ENCODE measurements at regions not wholly inside any gene's neighbourhood (a gene's known extent, or its start where the extent isn't known, plus 50 kb on each side); places are given as distances from the start of the nearest gene placed in this dataset.

- no peaks in the 10 kb centered on the region for H3K4me1 Mint-ChIP-seq
- CTCF ChIA-PET = no interaction called here
- H3K36me3 Mint-ChIP-seq = no peaks in the 10 kb centered on the region
- H3K27me3 Mint-ChIP-seq = no peaks in the 10 kb centered on the region
- peaks cover 2% of the 10 kb centered on the region for H3K9me3 Mint-ChIP-seq (ENCODE audit: low read depth)
- ATAC-seq (no peak), DNase-seq (no peak)
- H3K27ac Mint-ChIP-seq = no peak overlapping the region
- H3K4me3 Mint-ChIP-seq = no peak overlapping the region
Observed at GRCh38 chr9:108382310-108382709, 473.5 kb downstream of the ACTL7B start.

GRCh38 chr9:108377881-108378280 lies 477.9 kb downstream of the ACTL7B start:
- ATAC-seq (no peak), DNase-seq (no peak)
- H3K27me3 Mint-ChIP-seq = no peaks in the 10 kb centered on the region
- no peak overlapping the region for H3K4me3 Mint-ChIP-seq
- H3K4me1 Mint-ChIP-seq = no peaks in the 10 kb centered on the region
- no peaks in the 10 kb centered on the region for H3K36me3 Mint-ChIP-seq
- H3K27ac Mint-ChIP-seq = no peak overlapping the region
- no peaks in the 10 kb centered on the region for H3K9me3 Mint-ChIP-seq (ENCODE audit: low read depth)
- CTCF ChIA-PET = no interaction called here

- DNase-seq (no peak), ATAC-seq (no peak)
- Mint-ChIP-seq H3K27me3 (no peaks in the 10 kb centered on the region), H3K27ac (no peak overlapping the region), H3K36me3 (no peaks in the 10 kb centered on the region), H3K9me3 (ENCODE audit: low read depth) (no peaks in the 10 kb centered on the region), H3K4me1 (no peaks in the 10 kb centered on the region), H3K4me3 (no peak overlapping the region)
- CTCF ChIA-PET = no interaction called here
Observed at GRCh38 chr9:108377382-108377781, 478.4 kb downstream of the ACTL7B start.

GRCh38 chr9:108376140-108376539 lies 479.6 kb downstream of the ACTL7B start:
- no peaks in the 10 kb centered on the region for H3K36me3 Mint-ChIP-seq
- no peak for DNase-seq
- no peak overlapping the region for H3K27ac Mint-ChIP-seq
- ATAC-seq = no peak
- no peaks in the 10 kb centered on the region for H3K9me3 Mint-ChIP-seq (ENCODE audit: low read depth)
- H3K27me3 Mint-ChIP-seq = no peaks in the 10 kb centered on the region
- CTCF ChIA-PET = no interaction called here
- H3K4me1 Mint-ChIP-seq = no peaks in the 10 kb centered on the region
- H3K4me3 Mint-ChIP-seq = no peak overlapping the region

GRCh38 chr9:108374626-108375025 lies 481.2 kb downstream of the ACTL7B start:
- no peak overlapping the region for H3K4me3 Mint-ChIP-seq
- H3K36me3 Mint-ChIP-seq = no peaks in the 10 kb centered on the region
- no peaks in the 10 kb centered on the region for H3K4me1 Mint-ChIP-seq
- ATAC-seq = no peak
- no peaks in the 10 kb centered on the region for H3K27me3 Mint-ChIP-seq
- no peaks in the 10 kb centered on the region for H3K9me3 Mint-ChIP-seq (ENCODE audit: low read depth)
- H3K27ac Mint-ChIP-seq = no peak overlapping the region
- no peak for DNase-seq
- CTCF ChIA-PET = no interaction called here

GRCh38 chr9:108367188-108367587 lies 488.6 kb downstream of the ACTL7B start:
- Mint-ChIP-seq H3K9me3 (ENCODE audit: low read depth) (no peaks in the 10 kb centered on the region), H3K27ac (no peak overlapping the region), H3K4me3 (no peak overlapping the region), H3K4me1 (no peaks in the 10 kb centered on the region), H3K36me3 (no peaks in the 10 kb centered on the region), H3K27me3 (no peaks in the 10 kb centered on the region)
- CTCF ChIA-PET = no interaction called here
- no peak for DNase-seq
- no peak for ATAC-seq

- no peak for DNase-seq
- H3K27me3 Mint-ChIP-seq = no peaks in the 10 kb centered on the region
- no peak overlapping the region for H3K4me3 Mint-ChIP-seq
- ATAC-seq = no peak
- no peaks in the 10 kb centered on the region for H3K4me1 Mint-ChIP-seq
- H3K9me3 Mint-ChIP-seq (ENCODE audit: low read depth) = no peaks in the 10 kb centered on the region
- H3K27ac Mint-ChIP-seq = no peak overlapping the region
- CTCF ChIA-PET = no interaction called here
- H3K36me3 Mint-ChIP-seq = no peaks in the 10 kb centered on the region
Observed at GRCh38 chr9:108363311-108363710, 492.5 kb downstream of the ACTL7B start.

GRCh38 chr9:108360304-108360703 lies 495.5 kb downstream of the ACTL7B start:
- H3K9me3 Mint-ChIP-seq (ENCODE audit: low read depth) = no peaks in the 10 kb centered on the region
- no peaks in the 10 kb centered on the region for H3K27me3 Mint-ChIP-seq
- DNase-seq (no peak), ATAC-seq (no peak)
- no peaks in the 10 kb centered on the region for H3K36me3 Mint-ChIP-seq
- no peak overlapping the region for H3K4me3 Mint-ChIP-seq
- H3K4me1 Mint-ChIP-seq = no peaks in the 10 kb centered on the region
- CTCF ChIA-PET = no interaction called here
- no peak overlapping the region for H3K27ac Mint-ChIP-seq

GRCh38 chr9:108356806-108357205 lies 499.0 kb downstream of the ACTL7B start:
- no peaks in the 10 kb centered on the region for H3K36me3 Mint-ChIP-seq
- no peaks in the 10 kb centered on the region for H3K4me1 Mint-ChIP-seq
- H3K4me3 Mint-ChIP-seq = no peak overlapping the region
- CTCF ChIA-PET = no interaction called here
- H3K27me3 Mint-ChIP-seq = no peaks in the 10 kb centered on the region
- H3K27ac Mint-ChIP-seq = no peak overlapping the region
- H3K9me3 Mint-ChIP-seq (ENCODE audit: low read depth) = peaks cover 6% of the 10 kb centered on the region
- DNase-seq = no peak
- ATAC-seq = no peak

- Mint-ChIP-seq H3K4me3 (no peak overlapping the region), H3K4me1 (no peaks in the 10 kb centered on the region), H3K36me3 (no peaks in the 10 kb centered on the region), H3K9me3 (ENCODE audit: low read depth) (peaks cover 6% of the 10 kb centered on the region), H3K27me3 (no peaks in the 10 kb centered on the region), H3K27ac (no peak overlapping the region)
- ATAC-seq = no peak
- no peak for DNase-seq
- CTCF ChIA-PET = no interaction called here
Observed at GRCh38 chr9:108351571-108351970, 504.2 kb downstream of the ACTL7B start.

GRCh38 chr9:108347463-108348188 lies 508.2 kb downstream of the ACTL7B start:
- peaks cover 4% of the 10 kb centered on the region for H3K9me3 Mint-ChIP-seq (ENCODE audit: low read depth)
- no peak for DNase-seq
- CTCF ChIA-PET = no interaction called here
- ATAC-seq = no peak
- H3K4me3 Mint-ChIP-seq = no peak overlapping the region
- no peak overlapping the region for H3K27ac Mint-ChIP-seq
- no peaks in the 10 kb centered on the region for H3K36me3 Mint-ChIP-seq
- no peaks in the 10 kb centered on the region for H3K4me1 Mint-ChIP-seq
- no peaks in the 10 kb centered on the region for H3K27me3 Mint-ChIP-seq

- CTCF ChIA-PET = no interaction called here
Observed at GRCh38 chr9:108345826-108346225, 510.0 kb downstream of the ACTL7B start.

GRCh38 chr9:108339251-108339650 lies 516.5 kb downstream of the ACTL7B start:
- Mint-ChIP-seq H3K27ac (no peak overlapping the region), H3K4me3 (no peak overlapping the region), H3K9me3 (ENCODE audit: low read depth) (no peaks in the 10 kb centered on the region), H3K36me3 (no peaks in the 10 kb centered on the region), H3K4me1 (no peaks in the 10 kb centered on the region), H3K27me3 (no peaks in the 10 kb centered on the region)
- no peak for DNase-seq
- CTCF ChIA-PET = no interaction called here
- ATAC-seq = no peak

More at GRCh38 chr9:108345826-108346225, 510.0 kb downstream of the ACTL7B start:
- H3K4me1 Mint-ChIP-seq = no peaks in the 10 kb centered on the region
- no peak overlapping the region for H3K27ac Mint-ChIP-seq
- no peaks in the 10 kb centered on the region for H3K9me3 Mint-ChIP-seq (ENCODE audit: low read depth)
- no peak overlapping the region for H3K4me3 Mint-ChIP-seq
- no peaks in the 10 kb centered on the region for H3K36me3 Mint-ChIP-seq
- no peak for DNase-seq
- no peaks in the 10 kb centered on the region for H3K27me3 Mint-ChIP-seq
- no peak for ATAC-seq

- no peaks in the 10 kb centered on the region for H3K36me3 Mint-ChIP-seq
- DNase-seq = no peak
- H3K4me1 Mint-ChIP-seq = no peaks in the 10 kb centered on the region
- no peaks in the 10 kb centered on the region for H3K27me3 Mint-ChIP-seq
- no peak for ATAC-seq
- no peak overlapping the region for H3K27ac Mint-ChIP-seq
- CTCF ChIA-PET = no interaction called here
- no peak overlapping the region for H3K4me3 Mint-ChIP-seq
- H3K9me3 Mint-ChIP-seq (ENCODE audit: low read depth) = no peaks in the 10 kb centered on the region
Observed at GRCh38 chr9:108336575-108336974, 519.2 kb downstream of the ACTL7B start.

GRCh38 chr9:108333530-108333983 lies 522.2 kb downstream of the ACTL7B start:
- CTCF ChIA-PET = no interaction called here
- Mint-ChIP-seq H3K9me3 (ENCODE audit: low read depth) (peaks cover 2% of the 10 kb centered on the region), H3K4me3 (no peak overlapping the region), H3K27ac (no peak overlapping the region), H3K36me3 (no peaks in the 10 kb centered on the region), H3K4me1 (no peaks in the 10 kb centered on the region), H3K27me3 (no peaks in the 10 kb centered on the region)
- ATAC-seq = no peak
- DNase-seq = no peak
